Central memory CD8-positive, alpha-beta T cell (primary cell): ENCODE measurements at regions not wholly inside any gene's neighbourhood (a gene's known extent, or its start where the extent isn't known, plus 50 kb on each side); places are given as distances from the start of the nearest gene placed in this dataset.

ENCODE experiments used
- ATAC-seq: fragments of 150-1000 bp; cut with Tn5 transposase; replicated peaks from 2 replicates; pipeline ENCODE4 v1.10.0; 2022; ENCODE audit warnings: mild to moderate bottlenecking, moderate FRiP score, moderate number of reproducible peaks; ENCODE audit not compliant: poor library complexity, severe bottlenecking; ENCODE audit errors: extremely low read depth
- DNase-seq, 2 donors: peaks; one replicate each; pipeline ENCODE4 v3.0.0; 2021; ENCODE audit warnings: low spot score in 2 of 2
- H3K27ac Mint-ChIP-seq: one replicate; pipeline ENCODE4 v1.8.0; 2022; ENCODE audit warnings: low read depth, mild to moderate bottlenecking, moderate library complexity, mixed read lengths
- H3K27me3 Mint-ChIP-seq: one replicate; pipeline ENCODE4 v1.8.0; 2022; ENCODE audit warnings: mixed read lengths
- H3K36me3 Mint-ChIP-seq: one replicate; pipeline ENCODE4 v1.8.0; 2022; ENCODE audit warnings: mild to moderate bottlenecking, moderate library complexity, mixed read lengths; ENCODE audit not compliant: insufficient read depth
- H3K4me1 Mint-ChIP-seq: one replicate; pipeline ENCODE4 v1.8.0; 2022; ENCODE audit warnings: mixed read lengths
- H3K4me3 Mint-ChIP-seq: one replicate; pipeline ENCODE4 v1.8.0; 2022; ENCODE audit warnings: mild to moderate bottlenecking, moderate library complexity, mixed read lengths
- H3K9me3 Mint-ChIP-seq: one replicate; pipeline ENCODE4 v1.8.0; 2022; ENCODE audit warnings: mixed read lengths

DNA sequence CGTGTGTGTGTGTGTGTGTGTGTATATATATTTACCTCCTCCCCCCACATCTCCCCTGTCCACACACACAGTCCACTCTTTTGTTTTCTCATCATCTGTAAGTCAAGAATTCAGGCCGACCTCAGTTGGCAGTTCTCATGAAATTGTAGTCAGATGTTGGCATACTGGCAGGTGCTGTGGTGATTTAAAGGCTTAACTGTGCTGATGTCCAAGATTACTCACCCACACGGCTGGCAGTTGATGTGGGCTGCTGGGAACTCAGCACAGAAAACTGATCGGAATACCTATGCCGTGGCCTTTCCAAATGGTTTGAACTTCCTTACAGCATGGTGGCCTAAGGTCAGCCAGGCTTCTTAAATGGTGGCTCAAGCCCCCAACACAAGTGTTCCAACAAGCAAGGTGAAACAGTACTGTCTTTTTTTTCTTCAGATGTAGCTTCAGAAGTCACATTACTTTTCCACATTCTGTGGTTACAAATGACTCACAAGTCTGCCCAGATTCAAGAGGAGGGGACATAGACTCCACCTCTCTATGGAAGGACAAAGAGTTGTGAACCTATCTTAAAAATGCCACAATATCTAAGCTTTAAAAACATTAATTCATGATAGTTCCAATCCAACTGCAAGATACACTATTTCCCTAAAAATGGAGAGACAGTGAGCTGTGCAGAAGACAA is 198.5 kb upstream of the HS3ST4 start:
- no peak overlapping the region for H3K27ac Mint-ChIP-seq
- no peaks in the 10 kb centered on the region for H3K36me3 Mint-ChIP-seq
- ATAC-seq = no peak
- peaks cover 64% of the 10 kb centered on the region for H3K27me3 Mint-ChIP-seq
- no peaks in the 10 kb centered on the region for H3K4me1 Mint-ChIP-seq
- no peak for DNase-seq
- no peaks in the 10 kb centered on the region for H3K9me3 Mint-ChIP-seq
- no peak overlapping the region for H3K4me3 Mint-ChIP-seq

DNA sequence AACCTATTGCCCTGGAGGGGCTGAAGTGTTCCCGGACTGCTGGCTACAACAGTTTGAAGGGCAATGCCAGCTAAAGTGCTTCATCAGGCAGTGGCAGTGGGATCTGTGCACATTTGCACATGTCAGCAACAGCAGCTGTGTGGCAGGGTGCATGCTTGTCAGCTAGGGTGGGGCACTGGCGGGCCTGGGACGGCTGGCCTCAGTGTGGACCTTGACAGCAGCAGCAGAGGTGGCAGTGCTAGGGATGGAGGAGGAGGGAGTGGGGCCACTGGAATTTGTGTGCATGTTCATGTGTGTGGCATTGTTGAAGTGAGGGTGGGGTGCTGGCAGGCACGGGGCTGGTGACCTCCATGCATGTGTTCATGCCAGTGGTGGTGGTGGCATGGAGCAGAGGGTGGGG is 203.3 kb upstream of the HS3ST4 start:
- no peak overlapping the region for H3K27ac Mint-ChIP-seq
- no peaks in the 10 kb centered on the region for H3K4me1 Mint-ChIP-seq
- no peak for DNase-seq
- H3K27me3 Mint-ChIP-seq = peaks cover 53% of the 10 kb centered on the region
- ATAC-seq = no peak
- H3K36me3 Mint-ChIP-seq = no peaks in the 10 kb centered on the region
- H3K4me3 Mint-ChIP-seq = no peak overlapping the region
- H3K9me3 Mint-ChIP-seq = peaks cover 7% of the 10 kb centered on the region

DNA sequence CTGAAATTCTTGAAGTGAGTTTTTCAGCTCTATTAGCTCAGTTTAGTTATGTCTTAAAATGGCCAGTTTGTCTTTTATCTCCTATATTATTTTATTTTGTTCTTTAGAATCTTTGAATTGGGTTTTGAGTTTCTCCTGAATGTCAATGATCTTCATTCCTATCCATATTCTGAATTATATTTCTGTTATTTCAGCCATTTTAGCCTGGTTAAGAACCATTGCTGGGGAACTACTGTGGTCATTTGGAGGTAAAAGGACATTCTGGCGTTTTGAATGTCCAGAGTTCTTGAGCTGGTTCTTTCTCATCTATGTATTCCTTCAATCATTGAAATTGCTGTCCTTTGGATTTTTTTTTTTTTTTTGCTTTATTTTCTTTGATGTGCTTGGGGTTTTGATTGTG is 203.9 kb upstream of the HS3ST4 start:
- Mint-ChIP-seq H3K27ac (no peak overlapping the region), H3K4me1 (no peaks in the 10 kb centered on the region), H3K4me3 (no peak overlapping the region), H3K36me3 (no peaks in the 10 kb centered on the region), H3K27me3 (peaks cover 48% of the 10 kb centered on the region), H3K9me3 (peaks cover 7% of the 10 kb centered on the region)
- DNase-seq (no peak), ATAC-seq (no peak)

DNA sequence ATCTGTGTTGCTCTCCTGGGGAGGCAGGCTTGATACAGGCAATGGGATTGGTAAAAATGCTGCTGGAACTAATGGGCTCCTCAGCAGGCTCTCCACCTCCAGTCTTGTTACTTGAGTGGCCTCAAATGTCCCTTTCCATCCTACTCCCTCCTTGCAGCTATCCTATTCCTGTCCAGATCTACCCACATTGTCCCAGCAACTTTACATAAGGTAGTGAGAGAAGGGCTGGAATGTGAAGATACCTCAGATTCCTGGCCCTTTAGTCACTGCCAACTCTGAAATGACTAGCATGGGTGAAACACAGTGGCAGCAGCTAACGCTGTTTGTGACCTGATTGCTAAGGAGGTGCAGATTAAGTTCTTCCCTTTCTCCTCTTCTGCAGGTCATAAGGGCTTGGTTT is 210.1 kb upstream of the HS3ST4 start:
- no peaks in the 10 kb centered on the region for H3K4me1 Mint-ChIP-seq
- H3K27ac Mint-ChIP-seq = no peak overlapping the region
- no peak for DNase-seq
- ATAC-seq = no peak
- H3K27me3 Mint-ChIP-seq = peaks cover 6% of the 10 kb centered on the region
- H3K9me3 Mint-ChIP-seq = no peaks in the 10 kb centered on the region
- H3K4me3 Mint-ChIP-seq = no peak overlapping the region
- H3K36me3 Mint-ChIP-seq = no peaks in the 10 kb centered on the region

DNA sequence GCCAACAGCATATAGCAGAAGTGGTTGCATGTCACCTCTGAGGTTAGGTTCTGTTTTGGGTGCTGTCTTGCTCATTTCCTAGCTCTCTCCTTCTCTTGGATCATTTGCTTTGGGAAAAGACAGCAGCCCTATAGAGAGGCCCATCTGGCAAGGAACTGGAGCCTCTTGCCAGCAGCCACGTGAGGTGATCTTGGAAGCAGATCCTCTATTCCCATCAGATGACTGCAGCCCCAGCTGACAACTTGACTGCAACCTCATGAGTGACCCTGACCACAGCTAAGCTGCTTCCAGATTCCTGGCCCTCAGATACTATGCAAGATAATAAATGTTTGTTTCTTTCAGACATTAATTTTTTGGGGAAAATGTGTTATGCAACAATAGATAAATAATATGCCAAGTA is 213.3 kb upstream of the HS3ST4 start:
- Mint-ChIP-seq H3K4me3 (no peak overlapping the region), H3K4me1 (no peaks in the 10 kb centered on the region), H3K9me3 (no peaks in the 10 kb centered on the region), H3K36me3 (no peaks in the 10 kb centered on the region), H3K27ac (no peak overlapping the region), H3K27me3 (no peaks in the 10 kb centered on the region)
- DNase-seq (no peak), ATAC-seq (no peak)

DNA sequence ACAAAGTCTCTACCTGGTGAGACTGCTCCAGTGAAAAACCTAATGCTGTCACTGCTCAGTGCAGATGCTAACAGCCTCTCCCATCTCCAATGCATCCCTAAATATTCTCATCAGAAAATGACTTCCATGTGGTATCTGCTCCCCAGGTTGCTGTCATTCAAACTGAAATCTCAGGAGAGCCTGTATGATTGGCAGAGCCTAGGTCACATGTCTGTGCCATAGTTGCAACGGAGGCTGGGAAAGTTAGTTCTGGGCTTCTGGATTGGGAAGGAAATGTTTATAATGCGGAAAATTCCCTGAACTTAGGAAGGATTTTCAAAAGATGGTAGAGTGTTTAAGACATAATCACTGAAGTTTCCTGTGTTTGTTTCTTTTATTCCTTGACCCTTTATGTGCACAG is 206.4 kb upstream of the ZKSCAN2 start:
- Mint-ChIP-seq H3K4me1 (no peaks in the 10 kb centered on the region), H3K9me3 (no peaks in the 10 kb centered on the region), H3K27ac (no peak overlapping the region), H3K4me3 (no peak overlapping the region), H3K36me3 (no peaks in the 10 kb centered on the region), H3K27me3 (peaks cover 27% of the 10 kb centered on the region)
- ATAC-seq = no peak
- no peak for DNase-seq

DNA sequence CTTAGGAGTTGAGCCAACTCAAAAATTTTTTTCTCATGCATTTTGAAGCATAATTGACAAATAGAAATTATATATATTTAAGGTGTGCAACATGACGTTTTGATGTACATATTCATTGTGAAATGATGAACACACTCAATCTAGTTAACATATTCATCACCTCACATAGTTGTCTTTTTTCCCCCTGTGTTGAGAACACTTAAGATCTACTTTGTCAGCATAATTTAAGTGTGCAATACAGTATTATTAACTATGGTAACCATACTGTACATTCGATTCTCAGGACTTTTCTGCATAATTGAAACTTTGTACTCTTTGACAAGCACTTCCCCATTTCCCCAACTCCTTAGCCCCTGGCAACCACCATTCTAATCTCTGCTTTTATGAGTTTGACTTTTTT is 192.2 kb upstream of the ZKSCAN2 start:
- H3K36me3 Mint-ChIP-seq = no peaks in the 10 kb centered on the region
- H3K27me3 Mint-ChIP-seq = peaks cover 16% of the 10 kb centered on the region
- H3K4me1 Mint-ChIP-seq = no peaks in the 10 kb centered on the region
- H3K9me3 Mint-ChIP-seq = peaks cover 15% of the 10 kb centered on the region
- no peak for ATAC-seq
- DNase-seq = no peak
- H3K27ac Mint-ChIP-seq = no peak overlapping the region
- no peak overlapping the region for H3K4me3 Mint-ChIP-seq

DNA sequence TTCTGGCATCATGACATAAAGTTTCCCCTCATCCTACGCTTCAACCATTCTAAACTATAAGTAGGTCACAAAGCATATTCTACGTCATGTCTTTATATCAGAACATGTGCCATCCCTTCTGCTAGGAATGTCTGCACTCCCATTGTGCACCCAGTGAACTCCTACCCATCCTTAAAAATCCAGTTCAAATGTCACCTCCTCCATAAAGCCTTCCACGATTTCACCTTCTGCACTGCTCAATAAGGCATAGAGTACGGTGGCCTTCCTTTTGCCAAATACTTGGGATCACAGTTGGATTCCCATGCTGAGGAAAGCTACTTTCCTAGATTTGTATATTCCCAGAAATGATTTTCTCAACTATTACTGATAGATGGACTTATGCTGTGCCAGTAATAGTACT is 186.3 kb upstream of the ZKSCAN2 start:
- no peaks in the 10 kb centered on the region for H3K4me1 Mint-ChIP-seq
- ATAC-seq = no peak
- H3K9me3 Mint-ChIP-seq = peaks cover 15% of the 10 kb centered on the region
- no peaks in the 10 kb centered on the region for H3K36me3 Mint-ChIP-seq
- DNase-seq = no peak
- no peak overlapping the region for H3K27ac Mint-ChIP-seq
- H3K4me3 Mint-ChIP-seq = no peak overlapping the region
- H3K27me3 Mint-ChIP-seq = peaks cover 62% of the 10 kb centered on the region

DNA sequence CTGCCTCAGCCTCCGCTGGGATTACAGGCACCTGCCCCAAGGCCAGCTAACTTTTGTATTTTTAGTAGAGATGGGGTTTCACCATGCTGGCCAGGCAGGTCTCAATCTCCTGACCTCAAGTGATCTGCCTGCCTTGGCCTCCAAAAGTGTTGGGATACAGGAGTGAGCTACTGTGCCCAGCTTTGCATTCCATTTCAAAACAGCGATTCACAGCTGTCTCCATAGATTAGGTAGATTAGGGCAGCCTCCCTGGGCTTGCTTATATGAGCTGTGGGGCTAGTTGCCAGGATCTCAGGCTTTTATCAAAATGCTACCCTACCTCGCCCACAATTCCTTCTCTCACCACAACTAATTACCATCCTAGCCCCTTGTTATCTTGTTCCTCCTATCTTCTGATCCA is 176.4 kb upstream of the ZKSCAN2 start:
- Mint-ChIP-seq H3K27ac (no peak overlapping the region), H3K4me3 (no peak overlapping the region), H3K4me1 (no peaks in the 10 kb centered on the region), H3K9me3 (no peaks in the 10 kb centered on the region), H3K27me3 (peaks cover 24% of the 10 kb centered on the region), H3K36me3 (no peaks in the 10 kb centered on the region)
- DNase-seq (no peak), ATAC-seq (no peak)

DNA sequence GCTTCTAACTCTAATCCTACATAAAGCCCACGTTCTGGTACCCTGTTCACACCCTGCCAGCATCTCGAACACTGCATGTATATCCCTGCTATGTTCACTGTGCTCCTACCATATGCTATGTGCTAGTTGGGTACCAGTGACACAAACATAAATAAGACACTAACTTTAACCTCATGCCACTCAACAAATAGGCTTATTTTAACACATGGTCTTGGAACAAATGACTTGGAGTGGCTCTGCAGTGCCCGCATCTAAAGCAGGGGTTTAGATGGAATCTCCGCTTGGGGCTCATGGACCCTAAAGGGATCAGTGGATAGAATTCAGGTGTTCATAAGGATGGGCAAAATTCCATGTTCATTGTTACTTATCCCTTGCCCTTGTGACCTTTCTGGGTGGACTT is 175.7 kb upstream of the ZKSCAN2 start:
- Mint-ChIP-seq H3K4me1 (no peaks in the 10 kb centered on the region), H3K27ac (no peak overlapping the region), H3K9me3 (no peaks in the 10 kb centered on the region), H3K27me3 (peaks cover 17% of the 10 kb centered on the region), H3K4me3 (no peak overlapping the region), H3K36me3 (no peaks in the 10 kb centered on the region)
- DNase-seq (no peak), ATAC-seq (no peak)

DNA sequence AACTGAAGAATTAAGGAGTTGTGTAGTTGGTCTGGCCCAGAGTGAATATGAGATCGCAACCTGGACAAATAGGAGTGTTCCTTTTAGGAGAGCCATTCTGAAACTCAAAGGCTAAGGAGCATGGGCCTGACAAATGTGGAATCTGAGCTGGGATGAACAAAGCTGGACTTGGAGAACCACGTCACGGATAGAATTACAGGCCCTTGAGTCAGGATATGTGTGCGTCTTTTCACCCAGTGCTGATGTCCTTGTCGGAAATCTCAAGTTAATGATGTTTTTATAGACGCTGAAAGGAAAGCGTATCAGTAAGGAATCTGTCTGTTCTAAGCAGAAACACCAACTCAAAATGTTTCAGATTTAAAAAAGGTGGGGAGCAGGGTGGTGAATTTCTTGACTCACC is 173.8 kb upstream of the ZKSCAN2 start:
- no peak for ATAC-seq
- H3K36me3 Mint-ChIP-seq = no peaks in the 10 kb centered on the region
- H3K27ac Mint-ChIP-seq = no peak overlapping the region

DNA sequence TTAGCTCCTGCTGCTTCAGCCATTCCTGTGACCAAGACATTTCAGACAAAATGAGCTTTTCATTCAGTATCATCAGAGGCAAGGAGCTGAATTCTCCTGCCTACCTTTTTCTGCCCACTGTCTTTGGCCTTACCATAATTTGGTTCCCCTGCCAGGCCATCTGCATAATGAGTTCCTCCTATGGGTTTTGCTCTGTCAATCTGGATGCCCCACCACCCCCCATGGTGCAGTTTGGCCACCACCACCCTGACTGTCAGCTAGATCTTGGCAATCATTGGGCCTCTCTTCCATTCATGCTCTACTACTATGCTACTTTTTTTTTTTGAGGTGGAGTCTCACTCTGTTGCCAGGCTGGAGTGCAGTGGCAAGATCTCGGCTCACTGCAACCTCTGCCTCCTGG is 169.2 kb upstream of the ZKSCAN2 start:
- ATAC-seq = no peak
- H3K4me1 Mint-ChIP-seq = no peaks in the 10 kb centered on the region
- H3K9me3 Mint-ChIP-seq = no peaks in the 10 kb centered on the region
- no peak overlapping the region for H3K4me3 Mint-ChIP-seq
- peaks cover 7% of the 10 kb centered on the region for H3K27me3 Mint-ChIP-seq
- H3K36me3 Mint-ChIP-seq = no peaks in the 10 kb centered on the region
- no peak for DNase-seq
- H3K27ac Mint-ChIP-seq = no peak overlapping the region

More for the DNA sequence above, 173.8 kb upstream of the ZKSCAN2 start:
- no peak for DNase-seq
- no peaks in the 10 kb centered on the region for H3K9me3 Mint-ChIP-seq
- H3K27me3 Mint-ChIP-seq = peaks cover 17% of the 10 kb centered on the region
- H3K4me3 Mint-ChIP-seq = no peak overlapping the region
- H3K4me1 Mint-ChIP-seq = no peaks in the 10 kb centered on the region

DNA sequence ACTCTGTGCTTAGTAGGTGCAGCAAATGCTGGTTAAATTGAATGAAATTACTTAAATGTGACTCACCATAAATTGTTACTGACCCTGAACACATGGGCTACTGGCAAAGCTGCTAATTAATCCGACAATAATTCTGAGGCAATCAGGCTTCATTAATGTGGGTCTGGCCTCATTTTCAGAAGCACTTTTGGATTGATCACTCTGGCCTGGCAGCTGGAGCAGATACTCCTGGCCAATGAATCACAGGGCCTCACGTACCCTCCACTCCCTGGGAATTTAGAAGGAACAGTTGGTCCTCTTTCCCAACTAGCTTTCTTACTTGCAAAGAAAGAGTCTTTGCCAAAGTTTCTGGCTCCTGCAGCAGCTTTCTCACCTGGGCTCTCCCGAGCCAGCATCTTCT is 162.0 kb upstream of the ZKSCAN2 start:
- no peaks in the 10 kb centered on the region for H3K4me1 Mint-ChIP-seq
- ATAC-seq = no peak
- no peaks in the 10 kb centered on the region for H3K9me3 Mint-ChIP-seq
- H3K36me3 Mint-ChIP-seq = no peaks in the 10 kb centered on the region
- H3K27me3 Mint-ChIP-seq = peaks cover 15% of the 10 kb centered on the region
- H3K27ac Mint-ChIP-seq = no peak overlapping the region
- H3K4me3 Mint-ChIP-seq = no peak overlapping the region
- DNase-seq = no peak

DNA sequence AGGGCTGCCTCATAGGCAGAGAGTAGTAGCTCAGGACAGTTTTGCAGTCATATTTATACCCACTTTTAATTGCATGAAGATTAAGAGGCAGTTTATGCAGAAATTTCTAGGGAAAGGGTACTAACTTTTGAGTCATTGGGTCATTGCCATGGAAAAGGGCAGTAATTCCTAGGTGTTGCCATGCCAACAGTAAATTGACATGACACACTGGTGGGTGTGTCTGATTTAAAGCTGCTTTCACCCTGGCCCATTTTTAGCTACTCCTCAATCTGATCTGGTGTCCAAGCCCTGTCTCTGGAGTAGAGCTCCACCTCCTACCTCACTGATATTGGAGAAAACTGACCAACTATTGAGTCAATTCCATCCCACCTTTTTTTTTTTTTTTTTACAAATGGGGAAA is 161.5 kb upstream of the ZKSCAN2 start:
- Mint-ChIP-seq H3K27ac (no peak overlapping the region), H3K36me3 (no peaks in the 10 kb centered on the region), H3K4me1 (no peaks in the 10 kb centered on the region), H3K27me3 (peaks cover 15% of the 10 kb centered on the region), H3K4me3 (no peak overlapping the region), H3K9me3 (no peaks in the 10 kb centered on the region)
- DNase-seq (no peak), ATAC-seq (no peak)
